GM12872 (cell line): ENCODE measurements at regions not wholly inside any gene's neighbourhood (a gene's known extent, or its start where the extent isn't known, plus 50 kb on each side); places are given as distances from the start of the nearest gene placed in this dataset.

Experiments used
- TF ChIP-seq, protein P1 (sequence below): IDR thresholded peaks from 3 replicates; pipeline ENCODE4 v1.5.1; 2011; ENCODE audit warnings: low read depth, mild to moderate bottlenecking, low read length, moderate library complexity; ENCODE audit not compliant: insufficient read depth

DNA sequence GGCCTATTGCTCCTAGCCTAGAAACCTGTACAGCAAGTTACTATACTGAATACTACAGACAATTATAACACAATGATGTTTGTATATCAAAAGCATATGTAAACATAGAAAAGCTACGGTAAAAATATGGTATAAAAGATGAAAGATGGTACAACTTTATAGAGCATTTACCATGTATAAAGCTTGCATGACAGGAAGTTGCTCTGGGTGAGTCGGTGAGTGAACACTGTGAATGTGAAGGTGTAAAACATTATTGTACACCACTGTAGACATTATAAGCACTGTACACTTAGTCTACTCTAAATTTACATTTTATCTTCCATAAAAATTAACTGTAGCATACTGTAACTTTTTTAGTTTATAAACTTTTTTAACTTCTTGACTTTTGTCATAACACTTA lies 674.3 kb upstream of the ZWINT start:
- TF ChIP-seq, protein P1, sequence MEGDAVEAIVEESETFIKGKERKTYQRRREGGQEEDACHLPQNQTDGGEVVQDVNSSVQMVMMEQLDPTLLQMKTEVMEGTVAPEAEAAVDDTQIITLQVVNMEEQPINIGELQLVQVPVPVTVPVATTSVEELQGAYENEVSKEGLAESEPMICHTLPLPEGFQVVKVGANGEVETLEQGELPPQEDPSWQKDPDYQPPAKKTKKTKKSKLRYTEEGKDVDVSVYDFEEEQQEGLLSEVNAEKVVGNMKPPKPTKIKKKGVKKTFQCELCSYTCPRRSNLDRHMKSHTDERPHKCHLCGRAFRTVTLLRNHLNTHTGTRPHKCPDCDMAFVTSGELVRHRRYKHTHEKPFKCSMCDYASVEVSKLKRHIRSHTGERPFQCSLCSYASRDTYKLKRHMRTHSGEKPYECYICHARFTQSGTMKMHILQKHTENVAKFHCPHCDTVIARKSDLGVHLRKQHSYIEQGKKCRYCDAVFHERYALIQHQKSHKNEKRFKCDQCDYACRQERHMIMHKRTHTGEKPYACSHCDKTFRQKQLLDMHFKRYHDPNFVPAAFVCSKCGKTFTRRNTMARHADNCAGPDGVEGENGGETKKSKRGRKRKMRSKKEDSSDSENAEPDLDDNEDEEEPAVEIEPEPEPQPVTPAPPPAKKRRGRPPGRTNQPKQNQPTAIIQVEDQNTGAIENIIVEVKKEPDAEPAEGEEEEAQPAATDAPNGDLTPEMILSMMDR = no peak

DNA sequence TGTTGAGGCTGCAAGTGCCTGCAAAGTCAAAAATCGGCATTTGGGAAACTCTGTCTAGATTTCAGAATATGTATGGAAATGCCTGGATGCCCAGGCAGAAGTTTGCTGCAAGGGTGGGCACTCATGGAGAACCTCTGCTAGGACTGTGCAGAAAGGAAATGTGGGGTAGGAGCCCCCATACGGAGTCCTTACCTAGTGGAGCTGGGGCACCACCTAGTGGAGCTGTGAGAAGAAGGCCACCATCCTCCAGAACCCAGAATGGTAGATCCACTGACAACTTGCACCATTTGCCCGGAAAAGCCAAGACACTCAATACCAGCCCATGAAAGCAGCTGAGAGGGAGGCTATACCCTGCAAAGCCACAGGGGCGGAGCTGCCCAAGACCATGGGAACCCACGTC lies 671.2 kb upstream of the ZWINT start:
- TF ChIP-seq, protein P1 = peak; percentile 23; the same call in 1 of the 3 replicates

DNA sequence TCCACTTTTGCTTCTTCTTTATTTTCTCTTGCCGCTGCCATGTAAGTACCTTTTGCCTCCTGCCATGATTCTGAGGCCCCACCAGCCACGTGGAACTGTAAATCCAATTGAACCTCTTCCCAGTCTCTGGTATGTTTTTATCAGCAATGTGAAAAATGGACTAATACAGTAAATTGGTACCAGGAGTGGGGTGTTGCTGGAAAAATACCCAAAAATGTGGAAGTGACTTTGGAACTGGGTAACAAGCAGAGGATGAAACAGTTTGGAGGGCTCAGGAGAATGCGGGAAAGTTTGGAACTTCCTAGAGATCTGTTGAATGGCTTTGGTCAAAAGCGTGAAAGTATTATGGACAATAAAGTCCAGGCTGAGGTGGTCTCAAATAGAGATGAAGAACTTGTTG lies 670.3 kb upstream of the ZWINT start:
- TF ChIP-seq, protein P1 = no peak

DNA sequence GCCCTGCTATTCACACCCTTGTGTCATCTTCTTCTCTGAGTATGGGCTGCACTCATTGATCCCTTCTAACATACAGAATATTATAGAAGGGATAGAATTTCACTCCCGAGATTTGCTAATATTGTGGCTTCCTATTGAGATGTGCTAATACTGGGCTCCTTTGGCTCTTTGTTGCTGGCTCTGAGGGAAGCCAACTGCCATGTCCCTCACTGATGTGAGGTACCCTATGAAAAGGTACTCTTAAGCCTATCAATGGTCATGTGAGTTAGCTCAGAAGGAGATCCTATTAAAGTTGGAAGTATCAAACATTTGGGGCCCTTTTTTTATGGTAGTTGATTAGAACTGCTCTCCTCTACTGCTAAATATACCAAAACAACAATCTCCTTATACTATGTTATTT lies 665.2 kb upstream of the ZWINT start:
- TF ChIP-seq, protein P1 = no peak

DNA sequence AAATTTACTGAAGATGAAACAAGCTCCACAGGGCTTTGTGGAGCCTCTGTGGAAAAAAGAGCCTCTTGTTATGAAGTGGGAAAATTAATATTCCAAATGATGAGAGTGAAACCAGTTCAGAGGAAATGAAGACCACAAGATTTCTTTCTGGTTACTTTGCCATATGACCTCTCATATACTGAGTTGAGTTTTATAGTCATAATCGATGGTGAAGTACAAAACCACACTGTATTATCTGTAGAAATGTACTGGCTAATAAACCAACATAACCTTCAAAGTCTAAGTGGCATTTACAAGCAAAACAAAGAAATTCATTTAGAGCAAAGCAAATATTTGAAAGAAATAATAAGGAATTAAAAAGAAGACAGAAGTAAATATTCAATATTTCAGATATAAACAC lies 662.6 kb upstream of the ZWINT start:
- TF ChIP-seq, protein P1 = no peak

DNA sequence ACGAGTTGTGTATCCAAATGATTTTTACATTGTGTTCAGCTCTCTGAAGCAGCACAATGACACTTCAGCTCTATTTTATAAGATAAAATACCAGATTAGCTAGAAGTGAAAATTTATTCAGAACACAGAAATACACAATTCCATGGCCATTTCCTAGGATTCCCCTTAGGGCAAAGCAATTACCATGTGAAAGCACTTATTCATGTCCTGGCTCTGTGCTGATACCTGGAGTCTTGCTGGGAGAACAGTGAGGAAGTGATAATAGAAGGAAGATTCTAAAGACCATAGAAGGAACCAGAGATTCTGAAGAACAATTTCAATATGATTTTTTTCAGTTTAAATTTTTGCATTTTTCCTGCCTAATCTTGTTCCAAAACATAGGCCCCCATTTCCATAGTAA lies 657.4 kb upstream of the ZWINT start:
- TF ChIP-seq, protein P1 = no peak

DNA sequence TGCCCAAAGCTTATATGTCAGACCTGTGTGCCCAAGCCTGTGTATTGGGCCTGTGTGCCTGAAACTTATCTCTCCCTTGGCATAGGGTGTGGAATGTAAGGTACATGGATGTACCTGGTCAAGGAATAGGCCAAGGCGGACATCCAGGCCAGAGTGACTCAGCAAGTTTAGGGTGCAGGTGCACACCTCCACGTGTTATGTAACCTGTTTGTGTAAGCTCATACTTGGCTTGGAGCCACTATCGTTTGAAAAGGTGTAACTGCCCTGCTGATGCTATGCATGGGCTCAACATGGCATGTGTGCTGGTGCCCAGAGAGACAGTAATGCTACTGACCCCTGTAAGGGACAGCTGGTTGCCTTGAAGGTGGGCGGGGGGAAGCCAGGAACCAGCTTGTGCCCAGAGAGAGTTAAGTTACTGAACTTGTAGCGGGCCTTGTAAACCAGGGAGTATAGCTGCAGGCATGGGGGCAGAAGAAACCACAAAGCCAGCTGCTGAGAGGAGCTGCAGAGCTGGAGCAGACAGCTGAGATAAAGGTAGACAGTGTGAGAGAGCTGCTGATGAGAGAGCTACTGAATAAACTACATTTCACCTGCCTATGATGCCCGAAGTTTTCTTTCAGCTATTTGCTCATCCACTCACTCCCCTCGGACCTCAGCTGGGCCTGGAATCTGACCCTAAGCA lies 656.4 kb upstream of the ZWINT start:
- TF ChIP-seq, protein P1 = no peak
